Breast epithelium (tissue), 3 donors: ENCODE measurements at regions not wholly inside any gene's neighbourhood (a gene's known extent, or its start where the extent isn't known, plus 50 kb on each side); places are given as distances from the start of the nearest gene placed in this dataset.

Source experiments
- CTCF ChIP-seq, 3 donors: fragments of 450-650 bp; IDR thresholded peaks; one replicate each; pipeline ENCODE4 v1.5.1; 2016 to 2017; ENCODE audit warnings: antibody characterized with exemption in 3 of 3, mild to moderate bottlenecking in 3 of 3, moderate library complexity in 3 of 3
- POLR2A ChIP-seq: fragments of 450-650 bp; IDR thresholded peaks from one replicate; pipeline ENCODE4 v1.6.1; 2016; ENCODE audit warnings: antibody characterized with exemption, mild to moderate bottlenecking, moderate library complexity
- POLR2AphosphoS5 ChIP-seq, 3 donors: sonication (generic); formaldehyde crosslinking; IDR thresholded peaks; one replicate each; pipeline ENCODE4 v1.6.1; 2017; ENCODE audit warnings: antibody characterized with exemption in 3 of 3

GRCh38 chr18:11272516-11272915, 123.1 kb upstream of the PIEZO2 start:
- TF ChIP-seq CTCF (IDR thresholded peaks at IDR 0.05) (no peak), POLR2A (no peak), POLR2AphosphoS5 (IDR thresholded peaks at IDR 0.05) (no peak)
